GM18870 (cell line): ENCODE measurements at regions not wholly inside any gene's neighbourhood (a gene's known extent, or its start where the extent isn't known, plus 50 kb on each side); places are given as distances from the start of the nearest gene placed in this dataset.

ENCODE experiments used
- ATAC-seq: cut with Tn5 transposase; IDR thresholded peaks from one replicate; pipeline ENCODE4 v1.9.1; 2021; ENCODE audit warnings: moderate library complexity; ENCODE audit not compliant: unreplicated experiment

DNA sequence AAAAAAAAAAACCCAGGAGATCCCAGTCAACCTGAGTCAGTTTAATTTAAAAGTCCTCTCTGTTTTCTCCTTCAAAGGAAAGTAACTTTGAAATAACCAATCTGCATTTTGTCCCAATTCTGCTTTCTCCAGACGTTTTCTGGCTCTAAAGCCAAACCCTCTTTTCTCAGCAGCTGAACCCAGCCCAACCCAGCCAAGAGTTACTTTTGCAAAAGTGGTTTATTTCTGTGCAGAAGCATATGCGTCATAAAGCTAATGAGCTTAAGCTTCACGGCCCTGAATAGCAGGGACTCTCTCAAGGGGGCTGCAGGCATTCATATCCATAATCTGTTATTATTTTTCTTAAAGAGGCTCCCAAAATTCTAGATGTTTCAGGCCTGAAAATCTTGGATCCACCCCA is 176.6 kb downstream of the GALC start:
- ATAC-seq: no peak

DNA sequence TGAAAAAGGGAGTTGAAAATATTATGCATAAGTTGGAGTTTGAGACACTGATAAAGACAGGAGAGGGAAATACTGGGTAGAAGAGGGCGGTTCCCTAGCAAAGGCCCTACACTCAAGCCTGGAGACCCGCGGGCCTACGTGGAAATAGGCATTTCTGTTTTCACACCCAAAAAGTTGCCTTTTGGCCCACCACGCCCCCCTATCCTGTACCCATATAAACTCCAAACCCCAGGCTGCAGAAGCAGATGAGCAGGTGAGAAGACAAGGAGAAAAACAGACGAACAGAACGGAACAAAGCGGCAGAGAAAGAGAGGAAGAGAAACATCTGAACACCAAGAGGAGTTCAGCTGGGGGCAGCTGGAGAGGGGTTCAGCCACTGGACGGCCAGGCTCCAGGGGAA is 177.9 kb downstream of the GALC start:
- no peak for ATAC-seq

DNA sequence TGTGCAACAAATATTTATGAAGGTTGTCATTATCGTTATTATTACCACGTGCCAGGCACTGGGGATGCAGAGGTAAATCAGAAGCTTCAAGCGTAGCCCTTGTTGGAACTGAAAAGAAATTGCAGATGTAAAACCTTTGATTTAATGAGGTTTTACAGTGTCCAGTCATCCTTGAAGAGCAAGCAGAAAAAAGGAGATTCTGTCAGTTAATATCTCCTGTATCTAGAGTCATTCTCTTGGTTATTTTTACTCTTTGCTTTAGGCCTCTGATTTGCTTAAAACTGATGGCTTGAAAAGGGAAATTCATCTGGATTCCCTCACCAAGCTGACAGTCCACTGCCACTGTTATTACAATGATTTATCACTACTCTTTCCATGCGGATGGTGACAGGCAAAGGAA is 179.3 kb downstream of the GALC start:
- no peak for ATAC-seq

DNA sequence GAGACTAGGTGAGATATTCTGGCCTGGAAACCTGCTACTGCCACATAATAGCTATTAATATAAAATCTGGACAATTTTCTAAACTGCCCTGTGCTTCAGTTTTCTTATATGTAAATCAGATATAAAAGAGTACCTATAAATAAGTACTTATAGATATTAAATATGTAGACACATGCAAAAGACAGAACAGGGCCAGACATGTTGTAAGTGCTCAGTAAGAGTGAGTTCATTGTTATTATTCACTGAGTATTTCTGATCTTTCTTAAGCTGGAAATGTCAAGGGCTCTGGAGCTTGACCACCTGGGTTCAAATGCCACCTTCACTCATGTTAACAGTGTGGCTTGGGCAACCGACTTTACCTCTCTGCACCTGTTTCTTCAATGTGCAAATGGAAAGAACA is 179.8 kb downstream of the GALC start:
- ATAC-seq: no peak

DNA sequence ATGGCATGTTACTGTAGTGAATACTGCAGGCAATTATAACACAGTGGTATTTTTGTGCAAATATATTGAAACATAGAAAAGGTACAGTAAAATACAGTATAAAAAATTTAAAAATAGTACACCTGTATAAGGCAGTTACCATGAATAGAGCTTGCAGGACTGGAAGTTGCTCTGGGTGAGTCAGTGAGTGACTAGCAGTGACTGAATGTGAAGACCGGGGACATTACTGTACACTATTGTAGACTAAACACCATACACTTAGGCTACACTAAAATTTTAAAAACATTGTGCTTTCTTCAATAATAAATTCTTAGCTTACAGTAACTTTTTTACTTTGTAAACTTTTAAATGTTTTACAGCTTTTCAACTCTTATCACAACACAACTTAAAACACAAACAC is 181.7 kb downstream of the GALC start:
- no peak for ATAC-seq

DNA sequence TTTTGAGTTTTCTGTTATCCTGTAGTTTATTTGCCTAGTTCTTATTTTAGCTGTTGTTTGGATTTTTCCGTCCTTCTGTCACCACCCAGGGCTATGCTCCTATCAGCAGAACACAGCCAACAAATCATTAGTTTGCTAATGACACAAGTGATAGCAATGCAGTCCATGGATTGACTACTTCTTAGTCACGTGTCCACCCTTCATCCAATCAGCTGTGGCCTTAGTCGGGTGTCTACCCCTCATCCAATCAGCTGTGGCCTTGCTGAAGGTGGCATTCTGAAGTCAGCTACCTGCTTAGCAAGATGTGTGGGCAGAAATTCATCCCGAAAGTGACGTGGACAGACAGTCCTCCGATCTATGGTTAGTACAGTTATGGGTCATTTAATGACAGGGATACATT is 182.3 kb downstream of the GALC start:
- ATAC-seq: no peak

DNA sequence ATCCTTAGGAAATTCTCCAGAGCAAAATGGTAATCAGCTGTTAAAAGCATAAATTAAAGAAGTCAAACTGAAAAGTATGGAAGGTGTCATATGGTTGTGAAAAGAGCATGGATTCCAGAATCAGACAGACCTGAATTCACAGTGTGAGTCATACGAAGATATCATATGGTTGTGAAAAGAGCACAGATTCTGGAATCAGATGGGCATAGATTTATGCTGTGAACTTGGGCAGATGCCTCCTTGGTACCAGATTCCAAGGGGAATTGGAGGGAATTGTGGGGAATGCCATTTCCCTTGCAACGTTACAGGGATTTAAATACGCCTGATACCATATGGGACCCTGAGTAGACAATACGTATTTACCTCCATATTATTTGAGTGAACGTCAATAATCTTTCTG is 183.7 kb downstream of the GALC start:
- no peak for ATAC-seq

DNA sequence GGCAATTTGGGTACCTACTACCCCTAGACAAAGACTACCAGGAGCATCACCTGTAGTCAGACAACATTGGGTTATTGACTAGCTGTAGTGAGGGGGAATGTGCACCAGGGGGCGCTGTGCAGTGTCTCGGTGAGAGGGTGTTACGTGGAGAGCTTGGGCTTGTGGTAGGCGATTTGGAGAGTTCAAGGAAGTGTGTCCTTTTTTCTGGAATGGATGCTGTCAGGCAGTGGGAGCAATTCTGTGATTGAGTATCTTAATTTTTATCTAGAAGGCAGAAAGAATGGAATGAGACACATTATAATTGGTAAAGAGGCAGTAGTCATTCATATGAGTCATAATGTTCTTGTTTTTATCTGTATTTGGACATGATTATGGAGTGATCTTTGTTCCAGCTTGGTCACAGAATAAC is 187.7 kb downstream of the GALC start:
- ATAC-seq: no peak

DNA sequence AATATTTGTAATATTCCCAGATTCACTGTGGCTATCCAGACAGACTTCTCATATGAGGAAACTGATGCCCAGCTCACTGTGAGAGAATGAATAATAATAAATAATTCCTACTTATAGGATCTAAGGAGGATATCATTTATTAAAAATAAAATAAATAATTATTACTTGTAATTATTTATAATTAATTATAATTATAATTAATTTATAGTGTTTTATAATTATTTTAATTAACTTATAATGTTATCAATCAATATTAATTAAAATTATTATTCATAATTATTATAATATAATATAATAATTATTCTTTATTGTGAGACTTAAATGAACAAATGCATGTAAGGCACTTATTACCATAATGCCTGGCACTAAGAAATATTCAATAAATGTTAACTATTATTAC is 192.8 kb downstream of the GALC start:
- no peak for ATAC-seq

DNA sequence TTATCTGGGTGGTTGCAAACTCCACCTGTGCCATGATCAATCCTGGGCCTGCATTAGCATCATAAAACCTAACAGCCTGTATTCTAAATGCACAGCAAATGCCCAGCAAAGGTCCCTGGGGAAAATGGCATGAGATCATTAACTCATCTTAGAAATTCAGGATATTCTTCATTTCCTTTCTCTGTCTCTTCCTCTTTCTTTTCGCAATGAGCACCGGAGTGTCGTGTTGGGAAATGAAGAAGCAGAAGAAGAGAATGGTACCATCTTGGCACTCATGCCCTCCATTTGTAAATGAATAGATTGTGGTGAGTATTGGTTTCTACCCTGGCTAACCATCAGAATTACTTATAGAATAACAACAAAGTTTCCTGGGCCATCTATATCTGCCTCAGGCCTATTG is 193.6 kb downstream of the GALC start:
- ATAC-seq: no peak

DNA sequence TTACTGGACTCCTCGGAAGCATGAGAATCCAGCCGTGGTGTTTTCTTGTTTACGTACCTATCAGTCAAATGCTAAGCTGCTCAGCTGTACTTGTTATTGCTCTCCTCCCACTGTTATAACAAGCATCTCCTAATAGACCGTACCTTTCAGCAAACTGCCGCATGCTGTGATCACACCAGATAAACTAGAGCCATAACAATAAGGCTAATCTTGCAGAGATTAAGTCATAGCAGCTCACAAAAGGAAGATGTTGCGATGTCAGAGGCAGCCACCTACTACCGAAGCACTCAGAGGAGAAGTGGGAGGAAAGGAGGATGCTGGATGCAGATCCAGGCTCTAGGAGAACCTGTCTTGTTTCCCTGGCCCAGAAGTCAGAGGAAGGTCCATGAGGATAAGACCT is 196.0 kb downstream of the GALC start:
- no peak for ATAC-seq

DNA sequence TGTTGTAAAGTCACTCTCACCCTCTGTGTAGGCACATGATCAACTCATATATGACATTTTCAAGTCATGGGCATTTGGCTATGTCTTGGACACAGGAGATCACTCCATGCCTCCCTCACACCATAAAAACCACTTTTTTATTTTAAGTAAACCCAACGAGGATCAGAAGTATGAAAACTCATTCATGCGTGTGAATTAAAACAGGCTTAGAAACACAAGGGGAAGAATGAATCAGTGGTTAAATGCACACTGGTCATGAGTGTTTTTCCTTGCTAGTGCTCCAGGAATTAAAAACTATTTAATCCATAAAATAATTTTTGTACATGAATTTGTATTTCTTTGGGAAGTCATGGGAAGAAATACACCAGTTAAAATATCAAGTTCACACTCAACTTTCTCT is 198.4 kb downstream of the GALC start:
- no peak for ATAC-seq

DNA sequence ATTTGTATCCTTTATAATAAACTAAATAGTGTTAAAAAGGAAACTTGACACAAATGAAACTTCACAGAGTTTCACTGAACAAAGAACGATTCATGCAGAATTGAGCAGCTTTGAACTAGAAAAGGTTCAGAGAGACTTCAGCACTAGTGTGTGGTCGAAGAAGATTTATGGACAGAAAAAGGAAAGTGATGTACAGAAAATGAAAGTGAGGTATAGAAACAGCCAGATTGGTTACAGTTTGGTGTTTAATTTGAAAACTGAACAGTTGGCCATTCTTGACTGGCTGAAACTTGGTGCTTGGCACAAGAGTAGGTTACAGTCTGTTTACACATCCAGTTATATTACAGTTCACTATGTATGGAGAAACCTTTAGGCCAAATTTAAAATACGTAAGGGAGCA is 207.1 kb downstream of the GALC start:
- peak; percentile 70 for ATAC-seq

DNA sequence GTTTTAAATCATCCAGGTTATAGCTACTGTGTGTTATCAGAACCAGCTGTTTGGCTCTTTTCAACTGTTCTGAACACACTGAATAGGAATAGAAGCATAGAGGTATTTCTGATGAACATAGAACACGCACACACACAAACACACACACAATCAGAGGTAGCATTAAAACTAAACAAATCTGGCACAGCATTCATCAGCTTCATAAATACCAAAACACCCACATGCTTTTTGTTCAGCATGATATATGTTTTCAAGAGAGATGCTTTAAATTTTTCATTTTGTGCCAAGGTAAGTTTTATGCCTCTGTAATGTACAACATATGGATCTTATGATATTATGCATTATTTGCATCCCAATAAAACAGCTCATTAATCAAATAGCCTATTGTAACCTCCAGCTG is 208.6 kb downstream of the GALC start:
- ATAC-seq: no peak

DNA sequence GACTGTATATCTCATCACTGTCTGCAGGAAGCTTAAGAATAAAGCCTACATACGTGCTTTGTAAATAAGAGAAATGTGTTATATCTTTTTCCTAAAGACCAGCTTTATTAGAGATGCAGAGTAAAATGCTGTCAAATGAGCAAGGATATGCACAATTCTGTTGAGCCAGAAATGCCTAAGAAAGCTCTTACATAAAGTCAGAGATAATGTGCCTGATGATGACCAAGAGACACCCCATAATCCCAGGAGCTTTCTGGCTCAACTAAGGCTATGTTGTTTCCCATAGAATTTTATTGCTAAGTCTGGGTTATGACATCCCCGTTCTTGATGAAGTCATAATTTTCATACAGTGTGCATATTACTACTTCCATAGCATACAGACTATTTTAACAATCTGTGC is 209.9 kb downstream of the GALC start:
- ATAC-seq: no peak

DNA sequence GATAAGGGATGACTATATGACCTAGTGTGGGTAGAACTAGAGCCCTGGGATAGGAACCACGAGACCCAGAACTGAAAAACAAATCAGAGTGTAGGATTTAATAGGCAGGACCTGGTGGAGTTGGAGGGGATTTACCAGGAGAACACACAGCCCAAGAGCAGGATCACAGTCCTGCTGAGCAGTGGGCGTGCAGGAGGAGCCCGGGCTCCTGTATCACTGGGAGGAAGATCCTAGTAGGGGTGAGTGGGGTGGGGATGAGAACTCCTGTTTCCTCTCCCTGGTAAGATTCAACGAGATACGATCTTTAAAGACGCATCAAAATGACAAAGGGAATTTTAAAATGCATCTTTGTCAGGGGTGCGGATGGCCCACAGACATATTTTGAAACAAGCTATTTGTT is 220.1 kb downstream of the GALC start:
- ATAC-seq: no peak

DNA sequence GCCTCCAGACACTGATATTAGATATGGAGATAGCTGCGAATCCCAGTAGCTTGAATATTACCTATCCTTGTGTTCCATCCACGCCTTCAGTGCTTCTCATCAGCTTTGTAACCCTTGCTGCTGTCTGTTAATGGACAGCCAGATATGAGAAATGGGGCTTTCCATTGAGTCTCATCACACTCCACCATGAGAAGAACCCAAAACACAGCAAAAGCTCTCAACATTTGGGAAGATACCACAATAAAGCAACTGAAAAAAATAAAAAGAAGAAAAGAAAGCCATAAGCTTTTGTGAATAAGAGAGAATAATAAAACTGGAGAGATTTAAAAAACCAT is 225.4 kb downstream of the GALC start:
- ATAC-seq: peak; percentile 92

DNA sequence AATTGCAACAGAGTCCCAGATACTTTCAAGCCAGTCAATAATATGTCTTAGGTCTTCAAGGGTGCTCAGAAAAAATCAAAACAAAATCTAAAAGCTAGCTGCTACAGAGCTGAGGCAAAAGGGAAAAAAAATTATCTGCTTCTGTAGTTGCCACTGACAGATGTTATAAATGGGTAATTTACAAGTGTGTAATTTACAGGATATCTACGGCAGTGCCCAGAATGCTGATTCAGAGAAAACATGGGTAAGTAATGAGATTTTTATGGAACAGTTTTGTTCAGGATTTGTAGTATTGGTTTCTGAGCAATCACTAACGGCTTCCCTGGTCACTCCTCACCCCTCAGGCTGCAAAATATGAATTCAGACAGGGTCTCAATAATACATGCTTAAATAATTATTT is 234.1 kb downstream of the GALC start:
- ATAC-seq: no peak

DNA sequence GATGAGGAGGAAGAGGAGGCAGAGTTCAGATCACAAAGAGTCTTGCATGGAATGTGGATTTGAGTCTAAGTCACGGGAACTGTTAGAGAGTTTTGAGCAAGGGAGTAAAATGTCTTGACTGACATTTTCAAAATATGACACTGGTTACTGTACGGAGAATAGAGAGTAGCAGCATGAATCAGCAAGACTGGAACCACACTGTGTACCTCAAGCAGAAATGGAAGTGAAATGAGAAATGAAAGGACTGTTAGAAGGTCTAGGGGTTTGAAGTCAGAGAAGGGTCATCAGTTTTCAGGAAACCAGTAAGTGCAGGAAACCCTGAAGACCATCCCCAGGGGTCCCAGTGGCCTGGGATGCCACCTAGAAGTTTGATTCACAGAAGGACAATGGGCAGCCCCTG is 236.3 kb downstream of the GALC start:
- ATAC-seq: peak; percentile 86

DNA sequence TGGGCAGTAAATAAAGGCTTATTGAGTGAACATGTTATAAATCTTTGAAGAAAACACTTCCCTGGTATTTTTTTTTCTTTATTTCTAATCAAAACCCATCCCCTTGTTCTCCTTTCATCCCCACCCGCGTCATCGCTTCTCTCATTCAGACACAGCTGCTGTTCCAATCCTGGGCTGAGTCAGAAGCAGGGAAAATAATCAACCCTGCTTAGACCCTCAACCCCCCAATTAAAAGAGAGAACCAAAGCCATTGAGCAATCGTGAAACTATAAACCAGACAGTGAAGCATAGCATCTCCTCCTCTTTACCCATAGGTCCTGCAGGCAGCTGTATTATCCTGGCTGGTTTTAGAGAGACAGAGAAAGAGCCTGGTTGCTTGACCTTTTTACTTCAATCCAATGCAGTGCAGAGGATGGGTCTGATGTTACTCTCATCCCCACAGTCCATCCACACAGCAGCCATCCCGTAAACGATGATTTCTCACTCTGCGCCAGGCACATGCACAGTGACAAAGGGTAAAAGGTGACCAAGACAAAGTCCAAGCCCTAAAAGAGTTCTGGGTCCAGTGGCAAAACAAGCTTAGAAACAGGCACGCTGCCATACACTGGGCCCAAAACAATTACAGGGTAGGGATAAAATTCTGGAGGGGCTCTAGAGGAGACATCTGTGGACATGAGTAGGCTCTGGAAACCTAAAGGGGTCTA is 238.3 kb downstream of the GALC start:
- ATAC-seq: no peak

DNA sequence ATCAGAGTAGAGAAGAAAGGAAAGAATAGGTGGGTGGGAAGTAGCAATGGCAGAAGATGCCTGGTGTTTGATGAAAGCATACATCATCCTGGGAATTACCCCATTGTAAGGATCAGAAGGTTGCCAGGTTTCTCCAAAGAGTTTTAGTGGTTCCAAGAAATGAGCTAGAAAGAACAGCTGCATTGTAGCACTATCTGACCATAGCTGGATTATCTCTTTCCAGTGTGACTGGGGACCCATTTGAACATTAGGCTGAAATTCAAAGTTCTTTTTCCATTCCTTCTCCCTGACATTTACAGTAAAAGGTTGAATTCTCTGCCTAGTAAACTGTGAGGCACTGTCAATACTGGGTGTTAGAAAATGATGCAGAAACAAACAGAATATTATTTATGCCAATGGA is 244.4 kb downstream of the GALC start:
- ATAC-seq: no peak

DNA sequence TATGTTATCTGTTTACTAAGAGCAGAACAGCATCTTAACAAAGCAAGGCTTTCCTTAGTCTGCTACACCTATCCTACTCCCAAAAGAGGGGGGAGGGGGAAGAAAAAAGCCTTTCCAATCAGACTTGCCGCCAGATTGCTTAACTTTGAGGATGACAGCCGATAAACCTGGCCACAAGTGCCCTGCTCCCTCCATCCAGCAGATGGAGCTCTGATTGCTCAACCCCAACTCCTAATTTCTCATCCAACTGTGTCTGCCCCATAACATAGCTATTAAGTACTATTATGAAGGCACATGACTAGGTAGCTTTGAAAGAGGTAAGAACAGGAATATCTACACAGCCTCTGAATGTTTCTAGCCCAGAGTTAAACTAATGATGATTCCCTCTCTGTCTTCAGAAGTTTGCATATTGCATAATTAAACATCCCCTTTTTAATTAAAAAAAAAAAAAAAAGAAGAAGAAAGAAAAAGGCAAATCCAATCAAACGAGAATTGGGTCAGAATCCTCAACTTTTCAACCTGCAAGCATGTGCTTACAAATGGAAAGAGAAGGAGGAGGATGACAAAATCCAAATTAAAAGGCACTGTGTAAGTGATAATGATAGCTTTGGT is 247.4 kb downstream of the GALC start:
- peak; percentile 83 for ATAC-seq
